IMR-90 (cell line): ENCODE measurements at regions not wholly inside any gene's neighbourhood (a gene's known extent, or its start where the extent isn't known, plus 50 kb on each side); places are given as distances from the start of the nearest gene placed in this dataset.

Experiments used
- BHLHE40 ChIP-seq: fragments of 150-350 bp; IDR thresholded peaks from 2 replicates; pipeline ENCODE4 v1.6.1; 2016; ENCODE audit warnings: mild to moderate bottlenecking, low read depth, low read length
- CEBPB ChIP-seq: IDR thresholded peaks from 2 replicates; pipeline ENCODE4 v1.6.1; 2012; ENCODE audit warnings: low read depth, low read length, improper control_type of control experiment
- CHD1 ChIP-seq: IDR thresholded peaks from 2 replicates; pipeline ENCODE4 v1.6.1; 2012; ENCODE audit warnings: low read depth, low read length, improper control_type of control experiment
- FOS ChIP-seq: fragments of 150-350 bp; IDR thresholded peaks from 2 replicates; pipeline ENCODE4 v1.6.1; 2016; ENCODE audit warnings: low read depth, low read length
- MAFK ChIP-seq: IDR thresholded peaks from 2 replicates; pipeline ENCODE4 v1.6.1; 2012; ENCODE audit warnings: low read depth, low read length, improper control_type of control experiment
- MAZ ChIP-seq: IDR thresholded peaks from 2 replicates; pipeline ENCODE4 v1.6.1; 2012; ENCODE audit warnings: low read depth, mild to moderate bottlenecking, low read length, improper control_type of control experiment, moderate library complexity, borderline replicate concordance
- POLR2A ChIP-seq: IDR thresholded peaks from 2 replicates; pipeline ENCODE4 v1.6.1; 2012; ENCODE audit warnings: mild to moderate bottlenecking, low read depth, low read length
- RAD21 ChIP-seq: IDR thresholded peaks from 2 replicates; pipeline ENCODE4 v1.6.1; 2012; ENCODE audit warnings: low read length, improper control_type of control experiment
- RCOR1 ChIP-seq: IDR thresholded peaks from 2 replicates; pipeline ENCODE4 v1.6.1; 2012; ENCODE audit warnings: mild to moderate bottlenecking, low read length, improper control_type of control experiment; ENCODE audit not compliant: insufficient replicate concordance
- RFX5 ChIP-seq: IDR thresholded peaks from 2 replicates; pipeline ENCODE4 v1.8.0; 2012; ENCODE audit warnings: low read depth, mild to moderate bottlenecking, low read length, moderate library complexity
- SMC3 ChIP-seq: fragments of 150-350 bp; IDR thresholded peaks from 2 replicates; pipeline ENCODE4 v1.6.1; 2016; ENCODE audit warnings: low read depth, mild to moderate bottlenecking, antibody characterized with exemption, low read length, moderate library complexity
- TF ChIP-seq, protein P1 (sequence below): conservative IDR thresholded peaks from 2 replicates; pipeline ENCODE4 v1.5.1; 2012; ENCODE audit warnings: mild to moderate bottlenecking, low read depth, low read length, improper control_type of control experiment
- TF ChIP-seq, protein P2 (sequence below): fragments of 150-350 bp; IDR thresholded peaks from 2 replicates; pipeline ENCODE4 v1.6.1; 2016; ENCODE audit warnings: low read depth, mild to moderate bottlenecking, low read length, moderate library complexity, borderline replicate concordance
- TF ChIP-seq, protein P3 (sequence below): fragments of 150-350 bp; IDR thresholded peaks from 2 replicates; pipeline ENCODE4 v1.6.1; 2017; ENCODE audit warnings: mild to moderate bottlenecking, antibody characterized with exemption, low read length, low read depth

DNA sequence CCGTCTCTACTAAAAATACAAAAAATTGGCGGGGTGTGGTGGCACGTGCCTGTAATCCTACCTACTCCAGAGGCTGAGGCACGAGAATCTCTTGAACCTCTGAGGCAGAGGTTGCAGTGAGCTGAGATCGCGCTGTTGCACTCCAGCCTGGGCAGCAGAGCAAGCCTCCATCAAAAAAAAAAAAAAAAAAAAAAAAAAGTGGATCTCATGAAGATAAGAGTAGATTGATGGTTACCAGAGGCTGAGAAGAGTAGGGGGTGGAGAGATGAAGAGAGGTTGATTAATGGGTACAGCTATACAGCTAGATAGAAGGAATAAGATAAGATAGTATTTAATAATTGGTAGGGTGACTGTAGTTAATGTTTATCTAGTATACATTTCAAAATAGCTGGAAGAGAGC, 65.9 kb upstream of the LRRC3B start:
- TF ChIP-seq, protein P1, sequence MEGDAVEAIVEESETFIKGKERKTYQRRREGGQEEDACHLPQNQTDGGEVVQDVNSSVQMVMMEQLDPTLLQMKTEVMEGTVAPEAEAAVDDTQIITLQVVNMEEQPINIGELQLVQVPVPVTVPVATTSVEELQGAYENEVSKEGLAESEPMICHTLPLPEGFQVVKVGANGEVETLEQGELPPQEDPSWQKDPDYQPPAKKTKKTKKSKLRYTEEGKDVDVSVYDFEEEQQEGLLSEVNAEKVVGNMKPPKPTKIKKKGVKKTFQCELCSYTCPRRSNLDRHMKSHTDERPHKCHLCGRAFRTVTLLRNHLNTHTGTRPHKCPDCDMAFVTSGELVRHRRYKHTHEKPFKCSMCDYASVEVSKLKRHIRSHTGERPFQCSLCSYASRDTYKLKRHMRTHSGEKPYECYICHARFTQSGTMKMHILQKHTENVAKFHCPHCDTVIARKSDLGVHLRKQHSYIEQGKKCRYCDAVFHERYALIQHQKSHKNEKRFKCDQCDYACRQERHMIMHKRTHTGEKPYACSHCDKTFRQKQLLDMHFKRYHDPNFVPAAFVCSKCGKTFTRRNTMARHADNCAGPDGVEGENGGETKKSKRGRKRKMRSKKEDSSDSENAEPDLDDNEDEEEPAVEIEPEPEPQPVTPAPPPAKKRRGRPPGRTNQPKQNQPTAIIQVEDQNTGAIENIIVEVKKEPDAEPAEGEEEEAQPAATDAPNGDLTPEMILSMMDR, result no peak
- TF ChIP-seq, protein P2, sequence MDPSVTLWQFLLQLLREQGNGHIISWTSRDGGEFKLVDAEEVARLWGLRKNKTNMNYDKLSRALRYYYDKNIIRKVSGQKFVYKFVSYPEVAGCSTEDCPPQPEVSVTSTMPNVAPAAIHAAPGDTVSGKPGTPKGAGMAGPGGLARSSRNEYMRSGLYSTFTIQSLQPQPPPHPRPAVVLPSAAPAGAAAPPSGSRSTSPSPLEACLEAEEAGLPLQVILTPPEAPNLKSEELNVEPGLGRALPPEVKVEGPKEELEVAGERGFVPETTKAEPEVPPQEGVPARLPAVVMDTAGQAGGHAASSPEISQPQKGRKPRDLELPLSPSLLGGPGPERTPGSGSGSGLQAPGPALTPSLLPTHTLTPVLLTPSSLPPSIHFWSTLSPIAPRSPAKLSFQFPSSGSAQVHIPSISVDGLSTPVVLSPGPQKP, result no peak
- TF ChIP-seq POLR2A (no peak), CEBPB (no peak), RAD21 (no peak), SMC3 (no peak), RCOR1 (no peak), MAFK (no peak), CHD1 (no peak), BHLHE40 (no peak), RFX5 (no peak), FOS (no peak), MAZ (no peak)
- TF ChIP-seq, protein P3, sequence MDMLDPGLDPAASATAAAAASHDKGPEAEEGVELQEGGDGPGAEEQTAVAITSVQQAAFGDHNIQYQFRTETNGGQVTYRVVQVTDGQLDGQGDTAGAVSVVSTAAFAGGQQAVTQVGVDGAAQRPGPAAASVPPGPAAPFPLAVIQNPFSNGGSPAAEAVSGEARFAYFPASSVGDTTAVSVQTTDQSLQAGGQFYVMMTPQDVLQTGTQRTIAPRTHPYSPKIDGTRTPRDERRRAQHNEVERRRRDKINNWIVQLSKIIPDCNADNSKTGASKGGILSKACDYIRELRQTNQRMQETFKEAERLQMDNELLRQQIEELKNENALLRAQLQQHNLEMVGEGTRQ, result no peak
